ENCODE measurements at regions not wholly inside any gene's neighbourhood (a gene's known extent, or its start where the extent isn't known, plus 50 kb on each side); places are given as distances from the start of the nearest gene placed in this dataset.

- TF ChIP-seq CTCF (conservative IDR thresholded peaks at IDR 0.05; ENCODE audit: low read length) (no peak), EZH2phosphoT487 (IDR thresholded peaks at IDR 0.05; ENCODE audit: borderline replicate concordance) (no peak)
Measured at GRCh38 chr2:173747035-173747434, 218.1 kb downstream of the SP3 start.
